BJ (cell line): ENCODE measurements at regions not wholly inside any gene's neighbourhood (a gene's known extent, or its start where the extent isn't known, plus 50 kb on each side); places are given as distances from the start of the nearest gene placed in this dataset.

Experiments
- CTCF ChIA-PET: fragments of 350-600 bp; formaldehyde crosslinking; extraction: SDS; loops from one replicate; lab custom pipeline; 2021; ENCODE audit warnings: antibody characterized with exemption, inconsistent platforms; lab: Yijun Ruan, JAX
- POLR2A ChIA-PET: fragments of 300-600 bp; sonication (Branson Sonifier 250); formaldehyde crosslinking; extraction: SDS; loops from one replicate; lab custom pipeline; 2021; ENCODE audit warnings: antibody characterized with exemption; lab: Charles Lee
- DNase-seq: peaks from one replicate; pipeline ENCODE4 v3.0.0-alpha.2; 2011; ENCODE audit warnings: low read depth
- H3K27me3 ChIP-seq: 2 replicates; pipeline ENCODE4 v1.6.0; 2011; ENCODE audit warnings: low read length; ENCODE audit not compliant: control insufficient read depth, insufficient read depth
- H3K36me3 ChIP-seq: 2 replicates; pipeline ENCODE4 v1.5.1; 2011; ENCODE audit warnings: low read length; ENCODE audit not compliant: control insufficient read depth, insufficient read depth
- H3K4me3 ChIP-seq: 2 replicates; pipeline ENCODE4 v1.5.1; 2011; ENCODE audit warnings: low read depth, mild to moderate bottlenecking, control low read depth, low read length
- TF ChIP-seq, protein P1 (sequence below): IDR thresholded peaks from 2 replicates; pipeline ENCODE4 v1.5.1; 2011; ENCODE audit warnings: low read depth, mild to moderate bottlenecking, control low read depth, inconsistent platforms, low read length, moderate library complexity; ENCODE audit not compliant: insufficient read depth

DNA sequence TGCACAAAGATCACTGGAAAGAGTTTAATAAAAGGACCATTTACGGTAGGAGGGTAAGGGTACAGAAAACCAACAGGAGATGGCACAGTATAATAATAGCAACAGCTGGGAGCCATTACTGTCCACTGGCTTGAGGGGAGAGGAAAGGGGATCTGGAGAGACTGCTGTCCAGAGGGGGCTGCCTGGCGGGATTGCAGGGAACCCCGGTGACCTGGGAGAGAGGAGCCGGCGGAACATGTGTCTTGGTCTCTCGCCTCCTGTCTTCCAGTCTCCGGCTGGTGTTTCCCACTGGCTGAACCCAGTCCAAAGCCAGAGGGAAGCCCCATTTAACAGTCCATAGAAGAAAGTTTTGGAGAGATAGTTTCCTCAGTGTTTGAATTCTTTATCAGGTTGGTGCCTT lies 57.5 kb upstream of the PODXL start:
- Histone ChIP-seq H3K27me3 (peaks cover 10% of the 10 kb centered on the region), H3K4me3 (no peak overlapping the region), H3K36me3 (no peaks in the 10 kb centered on the region)
- TF ChIP-seq, protein P1, sequence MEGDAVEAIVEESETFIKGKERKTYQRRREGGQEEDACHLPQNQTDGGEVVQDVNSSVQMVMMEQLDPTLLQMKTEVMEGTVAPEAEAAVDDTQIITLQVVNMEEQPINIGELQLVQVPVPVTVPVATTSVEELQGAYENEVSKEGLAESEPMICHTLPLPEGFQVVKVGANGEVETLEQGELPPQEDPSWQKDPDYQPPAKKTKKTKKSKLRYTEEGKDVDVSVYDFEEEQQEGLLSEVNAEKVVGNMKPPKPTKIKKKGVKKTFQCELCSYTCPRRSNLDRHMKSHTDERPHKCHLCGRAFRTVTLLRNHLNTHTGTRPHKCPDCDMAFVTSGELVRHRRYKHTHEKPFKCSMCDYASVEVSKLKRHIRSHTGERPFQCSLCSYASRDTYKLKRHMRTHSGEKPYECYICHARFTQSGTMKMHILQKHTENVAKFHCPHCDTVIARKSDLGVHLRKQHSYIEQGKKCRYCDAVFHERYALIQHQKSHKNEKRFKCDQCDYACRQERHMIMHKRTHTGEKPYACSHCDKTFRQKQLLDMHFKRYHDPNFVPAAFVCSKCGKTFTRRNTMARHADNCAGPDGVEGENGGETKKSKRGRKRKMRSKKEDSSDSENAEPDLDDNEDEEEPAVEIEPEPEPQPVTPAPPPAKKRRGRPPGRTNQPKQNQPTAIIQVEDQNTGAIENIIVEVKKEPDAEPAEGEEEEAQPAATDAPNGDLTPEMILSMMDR = no peak
- ChIA-PET CTCF (no interaction called here), POLR2A (no interaction called here)
- no peak for DNase-seq

DNA sequence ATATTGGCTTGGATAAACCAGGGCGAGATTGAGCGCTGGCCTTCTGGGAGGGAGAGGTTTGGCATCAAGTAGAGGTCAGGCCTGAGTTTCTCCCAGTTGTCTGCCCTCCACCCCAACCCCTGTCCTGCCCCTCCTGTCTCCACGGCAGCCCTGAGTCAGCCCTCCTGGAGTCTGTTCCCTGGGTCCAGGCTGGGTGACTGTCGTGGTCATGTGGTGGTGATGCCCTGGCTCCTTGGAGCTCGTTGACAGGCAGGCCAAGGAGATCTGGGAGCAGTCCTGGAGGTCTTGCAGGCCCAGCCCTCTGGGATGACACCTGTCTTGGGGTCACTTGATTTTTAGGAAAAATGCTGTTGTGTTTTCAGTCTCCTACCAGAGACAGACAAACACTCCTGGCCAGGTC lies 53.6 kb upstream of the PODXL start:
- ChIA-PET CTCF (no interaction called here), POLR2A (no interaction called here)
- no peak for DNase-seq
- TF ChIP-seq, protein P1 = no peak
- H3K27me3 ChIP-seq = peaks cover 15% of the 10 kb centered on the region
- no peaks in the 10 kb centered on the region for H3K36me3 ChIP-seq
- H3K4me3 ChIP-seq = no peak overlapping the region

DNA sequence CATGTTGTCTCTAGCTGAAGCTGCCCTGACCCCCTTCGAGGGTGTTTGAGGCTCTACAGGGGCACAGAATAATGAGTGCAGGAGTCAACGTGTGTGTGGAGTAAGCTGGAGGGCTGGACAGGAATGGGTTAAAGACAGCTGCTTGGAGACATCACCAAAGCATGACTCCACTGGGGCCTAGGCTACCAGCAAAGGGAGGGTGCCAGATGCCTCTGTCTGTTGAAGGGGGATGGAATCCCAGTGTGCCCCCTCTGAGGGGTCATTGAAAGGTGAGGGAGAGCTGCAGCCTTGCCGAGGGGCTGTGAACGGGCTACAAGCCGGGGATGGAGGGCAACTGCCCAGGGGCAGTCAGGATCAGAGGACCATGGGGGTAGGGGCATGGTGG lies 51.7 kb upstream of the PODXL start:
- Histone ChIP-seq H3K36me3 (no peaks in the 10 kb centered on the region), H3K27me3 (peaks cover 15% of the 10 kb centered on the region), H3K4me3 (no peak overlapping the region)
- no peak for DNase-seq
- POLR2A ChIA-PET = no interaction called here
- CTCF ChIA-PET = no interaction called here
- TF ChIP-seq, protein P1 = no peak

DNA sequence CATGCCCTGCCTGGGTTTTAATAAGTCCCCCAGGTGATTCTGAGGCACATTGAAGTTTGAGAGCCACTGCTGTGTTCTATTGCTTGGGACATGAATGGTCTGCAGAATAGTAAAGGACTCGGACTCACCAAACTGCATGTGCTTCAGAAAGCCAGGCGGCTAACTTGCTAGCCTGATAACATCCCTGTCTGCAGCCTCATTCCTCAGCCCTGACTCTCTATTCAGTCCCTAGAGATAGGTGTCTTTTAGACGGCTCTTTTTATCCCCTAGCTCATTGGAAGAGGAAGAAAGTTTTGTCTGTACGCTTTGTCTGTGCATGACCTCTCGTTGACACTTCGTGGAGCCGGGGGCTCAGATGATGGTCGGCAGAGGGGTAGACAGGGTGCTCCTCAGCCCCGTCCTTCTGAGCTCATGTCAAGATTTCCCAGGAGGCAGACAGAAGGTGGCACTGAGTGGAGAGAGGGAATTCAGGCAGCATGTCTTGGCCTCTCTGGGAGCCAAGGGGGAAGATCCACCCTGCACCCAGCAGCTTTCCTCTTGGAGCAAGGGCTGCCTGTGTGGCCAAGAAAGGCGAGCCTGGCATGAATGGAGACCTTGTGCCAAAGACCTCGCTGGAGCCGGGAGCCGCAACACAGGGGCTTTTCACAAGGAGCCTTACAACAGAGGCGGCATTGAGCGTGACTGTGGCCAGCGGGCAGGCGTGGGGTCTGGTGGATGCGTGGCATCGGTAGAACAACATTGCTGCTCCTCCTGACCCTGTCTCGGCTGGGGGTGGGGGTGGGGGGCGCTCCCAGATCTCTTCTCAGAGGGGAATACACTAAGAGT lies 51.1 kb upstream of the PODXL start:
- Histone ChIP-seq H3K4me3 (no peak overlapping the region), H3K27me3 (peaks cover 16% of the 10 kb centered on the region), H3K36me3 (no peaks in the 10 kb centered on the region)
- ChIA-PET POLR2A (no interaction called here), CTCF (no interaction called here)
- DNase-seq = no peak
- TF ChIP-seq, protein P1 = no peak

DNA sequence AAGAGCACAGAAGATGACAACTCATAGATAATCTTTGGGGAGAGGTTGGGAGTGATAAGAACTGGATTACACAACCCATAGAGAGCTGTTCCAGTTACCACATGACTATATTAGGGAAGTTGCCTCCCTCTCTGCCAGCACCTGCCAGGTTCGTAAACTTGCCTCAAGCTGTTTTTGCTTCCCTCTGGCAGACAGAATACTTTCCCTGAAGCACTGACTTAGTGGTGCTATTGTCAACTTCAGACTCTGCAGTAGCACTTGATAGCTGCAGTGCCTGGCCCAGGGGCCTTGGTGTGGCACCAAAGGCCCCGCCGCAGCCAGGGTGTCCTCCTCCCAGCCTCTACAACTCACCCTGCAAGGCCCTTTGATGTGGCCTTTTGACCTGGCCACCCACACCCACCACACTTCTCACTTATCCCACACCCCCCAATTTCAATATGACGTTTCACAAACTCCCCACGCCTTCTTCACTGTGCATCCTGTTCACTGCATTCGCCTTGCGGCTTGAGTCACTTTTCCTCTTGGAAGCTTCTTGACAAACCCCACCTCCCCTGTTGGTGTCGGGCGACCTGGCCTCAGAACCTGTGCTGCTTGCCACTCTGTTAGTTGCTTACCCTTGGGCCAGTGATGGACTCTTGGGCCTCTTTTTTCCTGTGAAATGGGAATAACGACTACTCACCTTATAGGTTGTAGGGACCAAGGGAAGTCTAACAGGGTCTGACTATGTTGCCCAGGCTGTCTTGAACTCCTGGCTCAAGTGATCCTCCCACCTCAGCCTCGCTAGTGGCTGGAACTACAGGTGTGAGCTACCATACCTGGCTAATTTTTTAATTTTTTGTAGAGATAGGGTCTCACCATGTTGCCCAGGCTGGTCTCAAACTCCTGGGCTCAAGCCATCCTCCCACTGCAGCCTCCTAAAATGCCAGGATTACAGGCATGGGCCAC lies 50.2 kb upstream of the PODXL start:
- no peak for DNase-seq
- CTCF ChIA-PET = interaction anchor here (0.6 kb wide), 1 partner anchor 181 kb away, joined by 3 read pairs; no protein-coding TSS in a partner anchor
- H3K36me3 ChIP-seq = no peaks in the 10 kb centered on the region
- H3K4me3 ChIP-seq = no peak overlapping the region
- peaks cover 19% of the 10 kb centered on the region for H3K27me3 ChIP-seq
- POLR2A ChIA-PET = no interaction called here
- TF ChIP-seq, protein P1 = no peak
